Stimulated activated CD4-positive, alpha-beta T cell treated with anti-CD3 and anti-CD28 coated beads, Interleukin-15, amount 100 ng/mL, for 48 hours (primary cell): ENCODE measurements at regions not wholly inside any gene's neighbourhood (a gene's known extent, or its start where the extent isn't known, plus 50 kb on each side); places are given as distances from the start of the nearest gene placed in this dataset.
A peak's percentile ranks its signal among the peaks of the same experiment; 100 is the strongest.
"Not testable (repeated sequence)": the region's sequence is repeated elsewhere in the genome, so short reads cannot be mapped to it uniquely, and the experiment has no call there.

ENCODE experiments used
- DNase-seq, 2 donors: peaks; one replicate each; pipeline ENCODE4 v3.0.0-alpha.2; 2020; ENCODE audit warnings: low read depth in 2 of 2

- no peak for DNase-seq
Measured at GRCh38 chr6:150766201-150766997, 99.1 kb upstream of the MTHFD1L start.

- DNase-seq = no peak
Measured at GRCh38 chr6:150767161-150767560, 98.3 kb upstream of the MTHFD1L start.

- DNase-seq = no peak
Measured at GRCh38 chr6:150767571-150768018, 97.9 kb upstream of the MTHFD1L start.

- DNase-seq = no peak
Measured at GRCh38 chr6:150770637-150771036, 94.9 kb upstream of the MTHFD1L start.

- no peak for DNase-seq
Measured at GRCh38 chr6:150773969-150774368, 91.5 kb upstream of the MTHFD1L start.

GRCh38 chr6:150775415-150776203 is 89.9 kb upstream of the MTHFD1L start:
- DNase-seq = no peak

- no peak for DNase-seq
Measured at GRCh38 chr6:150777736-150778135, 87.8 kb upstream of the MTHFD1L start.

GRCh38 chr6:150783813-150784212 is 81.7 kb upstream of the MTHFD1L start:
- no peak for DNase-seq

GRCh38 chr6:150787429-150787828 is 78.1 kb upstream of the MTHFD1L start:
- no peak for DNase-seq

GRCh38 chr6:150788089-150788488 is 77.4 kb upstream of the MTHFD1L start:
- DNase-seq = no peak

GRCh38 chr6:150789906-150790305 is 75.6 kb upstream of the MTHFD1L start:
- not testable (repeated sequence) for DNase-seq

- no peak for DNase-seq
Measured at GRCh38 chr6:150791717-150792116, 73.8 kb upstream of the MTHFD1L start.

GRCh38 chr6:150797949-150798348 is 67.6 kb upstream of the MTHFD1L start:
- no peak for DNase-seq

- no peak for DNase-seq
Measured at GRCh38 chr6:150799276-150799805, 66.2 kb upstream of the MTHFD1L start.

GRCh38 chr6:150800674-150801314 is 64.7 kb upstream of the MTHFD1L start:
- DNase-seq = no peak

- no peak for DNase-seq
Measured at GRCh38 chr6:150806790-150807189, 58.7 kb upstream of the MTHFD1L start.

- DNase-seq = peak; percentile 49 to 63
Measured at GRCh38 chr6:150813319-150813992, 52.0 kb upstream of the MTHFD1L start.

GRCh38 chr6:150813993-150814359 is 51.5 kb upstream of the MTHFD1L start:
- DNase-seq = peak in 1 of 2 donors; percentile 2
